ENCODE measurements at regions not wholly inside any gene's neighbourhood (a gene's known extent, or its start where the extent isn't known, plus 50 kb on each side); places are given as distances from the start of the nearest gene placed in this dataset.

GRCh38 chr22:22144858-22145257, 99.7 kb upstream of the VPREB1 start:
- no peak for DNase-seq

- DNase-seq = no peak
These were observed 101.1 kb upstream of the VPREB1 start for GRCh38 chr22:22143448-22143847.

- DNase-seq = no peak
These were observed 101.9 kb upstream of the VPREB1 start for GRCh38 chr22:22142661-22143060.

DNA sequence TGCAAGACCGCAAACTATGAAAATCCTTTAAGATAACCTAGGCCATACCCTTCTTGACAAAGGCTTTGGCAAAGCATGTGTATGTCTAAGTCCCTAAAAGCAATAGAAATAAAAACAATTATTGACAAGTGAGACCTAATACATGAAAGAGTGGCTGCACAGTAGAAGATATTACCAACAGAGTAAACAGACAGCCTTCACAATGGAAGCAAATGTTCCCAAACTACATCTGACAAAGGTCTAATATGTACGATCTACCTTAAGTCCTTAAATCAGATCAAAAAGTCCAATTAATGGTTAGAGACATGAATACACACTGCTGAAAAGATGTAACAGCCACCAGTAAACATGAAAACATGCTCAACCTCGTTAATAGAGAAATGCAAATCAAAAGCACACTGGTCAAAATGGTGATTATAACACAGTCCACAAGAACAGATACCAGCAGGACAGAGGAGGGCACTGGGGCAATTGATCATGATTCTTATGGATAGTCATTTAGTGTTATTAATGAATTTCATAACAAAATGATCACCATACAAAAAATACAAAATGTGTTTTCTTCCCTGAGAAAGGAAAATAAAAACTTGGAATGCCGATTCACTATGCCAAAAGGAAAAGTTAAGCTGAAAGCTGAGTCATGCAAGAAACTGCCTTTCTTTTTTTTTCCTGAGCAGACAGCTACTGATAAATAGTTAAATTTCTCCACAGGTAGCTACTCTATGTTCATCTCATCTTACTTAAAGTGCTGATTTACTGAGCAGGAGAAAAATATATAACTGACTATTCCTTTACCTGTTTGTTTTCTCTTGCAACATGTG, 102.6 kb upstream of the VPREB1 start:
- DNase-seq = no peak

GRCh38 chr22:22141031-22141430, 103.6 kb upstream of the VPREB1 start:
- no peak for DNase-seq

DNA sequence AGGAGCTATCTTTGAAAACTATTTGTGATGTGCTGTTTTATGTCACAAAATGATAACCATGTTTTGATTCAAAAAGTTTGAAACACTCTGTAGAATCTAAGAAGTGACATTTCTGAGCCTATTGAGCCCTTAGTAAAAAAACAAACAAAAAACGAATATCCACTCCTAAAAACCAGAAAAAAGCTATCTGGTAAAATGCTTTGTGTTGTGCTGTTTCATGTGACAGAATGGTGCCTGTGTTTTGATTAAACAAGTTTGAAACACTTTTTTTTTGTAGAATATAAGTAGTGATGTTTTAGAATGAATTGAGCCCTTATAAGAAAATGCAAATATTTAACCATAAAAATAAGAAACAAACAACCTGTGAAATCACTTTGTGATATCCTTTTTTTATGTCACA, 105.2 kb upstream of the VPREB1 start:
- DNase-seq = no peak

DNA sequence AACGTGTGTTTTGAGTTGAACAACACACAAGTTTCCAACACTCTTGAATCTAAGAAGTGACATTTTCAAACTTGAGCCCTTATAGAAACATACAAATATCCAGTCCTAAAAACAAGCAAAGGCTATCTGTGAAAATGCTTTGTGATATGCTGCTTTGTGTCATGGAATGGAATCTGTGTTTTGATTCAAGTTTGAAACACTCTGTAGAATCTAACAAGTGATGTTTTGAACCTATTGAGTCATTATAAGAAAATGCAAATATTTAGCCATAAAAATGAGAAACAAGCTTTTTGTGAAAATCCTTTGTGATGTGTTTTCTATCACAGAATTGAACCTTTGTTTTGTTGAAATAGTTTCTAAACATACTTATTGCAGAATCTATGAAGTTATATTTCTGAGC, 105.7 kb upstream of the VPREB1 start:
- no peak for DNase-seq

DNA sequence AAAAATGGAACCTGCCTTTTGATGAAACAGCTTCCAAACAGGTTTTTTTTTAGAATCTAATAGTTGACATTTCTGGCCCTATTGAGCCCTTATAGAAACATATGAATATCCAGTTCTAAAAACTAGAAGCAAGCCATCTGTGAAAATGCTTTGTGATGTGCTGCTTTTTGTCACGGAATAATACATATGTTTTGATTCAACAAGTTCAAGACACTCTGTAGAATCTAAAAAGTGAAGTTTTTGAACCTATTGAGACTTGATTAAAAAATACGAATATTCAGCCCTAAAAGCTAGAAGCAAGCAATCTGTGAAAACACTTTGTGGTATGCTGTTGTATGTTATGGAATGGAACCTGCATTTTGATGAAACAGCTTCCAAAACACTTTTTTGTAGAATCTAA, 106.7 kb upstream of the VPREB1 start:
- DNase-seq = no peak

GRCh38 chr22:22133910-22134309, 110.7 kb upstream of the VPREB1 start:
- DNase-seq = no peak

- no peak for DNase-seq
These were observed 113.5 kb upstream of the VPREB1 start for GRCh38 chr22:22130953-22131608.

- DNase-seq = no peak
These were observed 115.2 kb upstream of the VPREB1 start for GRCh38 chr22:22129387-22129786.

- DNase-seq = no peak
These were observed 116.1 kb upstream of the VPREB1 start for GRCh38 chr22:22128440-22128839.

DNA sequence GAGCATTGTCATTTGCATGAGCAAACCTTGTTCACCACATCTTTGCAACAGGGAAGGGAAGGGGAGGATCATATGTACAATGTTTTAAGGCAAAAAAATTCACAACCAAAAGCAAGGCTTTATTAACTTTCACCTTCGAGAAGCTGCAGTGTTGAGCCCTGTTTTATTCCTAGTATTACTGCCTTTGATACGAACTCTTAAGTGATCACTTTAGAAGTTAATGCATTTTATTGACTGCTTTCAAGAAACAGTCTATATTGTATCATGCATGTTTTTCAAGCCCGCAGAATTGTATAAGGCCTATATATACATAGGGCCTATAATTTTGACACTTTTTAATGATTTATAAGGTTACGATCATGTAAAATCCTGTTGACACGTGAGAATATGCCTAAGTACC, 117.5 kb upstream of the VPREB1 start:
- DNase-seq = no peak

GRCh38 chr22:22125579-22126468, 118.8 kb upstream of the VPREB1 start:
- DNase-seq = no peak

- DNase-seq = no peak
These were observed 119.5 kb upstream of the VPREB1 start for GRCh38 chr22:22125028-22125578.

DNA sequence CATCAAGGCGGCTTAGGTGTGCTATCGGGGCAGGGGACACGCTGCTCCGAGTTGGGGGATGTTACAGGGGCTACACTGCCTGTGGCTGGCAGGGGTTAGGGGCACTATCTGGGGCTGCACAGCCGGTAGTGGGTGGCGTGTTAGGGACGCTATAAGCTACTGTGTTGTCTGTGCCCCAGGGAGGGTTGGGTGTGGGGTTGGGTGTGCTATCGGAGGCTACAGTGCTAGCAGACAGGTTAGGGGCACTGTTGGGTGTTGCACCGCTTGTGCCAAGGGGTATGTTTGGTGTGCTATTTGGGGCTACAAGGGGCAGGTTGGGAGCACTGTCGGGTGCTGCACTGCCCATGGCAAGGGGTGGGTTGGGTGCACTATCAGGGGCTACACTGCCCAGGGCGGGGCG, 120.2 kb upstream of the VPREB1 start:
- DNase-seq = no peak

DNA sequence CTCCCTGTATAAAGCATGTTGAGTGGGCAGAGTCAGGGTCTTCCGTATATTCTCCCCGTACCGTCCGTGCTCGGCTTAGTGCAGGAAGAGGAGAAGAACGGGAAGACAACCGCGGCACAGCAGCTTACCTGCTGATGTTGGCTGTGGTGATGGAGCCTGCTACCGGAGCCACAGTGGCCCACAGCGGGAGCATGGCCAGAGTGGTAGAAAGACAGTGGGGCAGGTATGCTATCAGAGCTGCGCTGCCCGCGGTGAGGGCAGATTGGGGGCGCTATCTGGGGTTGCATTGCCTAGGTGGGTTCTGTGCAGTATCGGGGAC, 120.7 kb upstream of the VPREB1 start:
- no peak for DNase-seq

GRCh38 chr22:22123118-22123959, 121.2 kb upstream of the VPREB1 start:
- DNase-seq = no peak

DNA sequence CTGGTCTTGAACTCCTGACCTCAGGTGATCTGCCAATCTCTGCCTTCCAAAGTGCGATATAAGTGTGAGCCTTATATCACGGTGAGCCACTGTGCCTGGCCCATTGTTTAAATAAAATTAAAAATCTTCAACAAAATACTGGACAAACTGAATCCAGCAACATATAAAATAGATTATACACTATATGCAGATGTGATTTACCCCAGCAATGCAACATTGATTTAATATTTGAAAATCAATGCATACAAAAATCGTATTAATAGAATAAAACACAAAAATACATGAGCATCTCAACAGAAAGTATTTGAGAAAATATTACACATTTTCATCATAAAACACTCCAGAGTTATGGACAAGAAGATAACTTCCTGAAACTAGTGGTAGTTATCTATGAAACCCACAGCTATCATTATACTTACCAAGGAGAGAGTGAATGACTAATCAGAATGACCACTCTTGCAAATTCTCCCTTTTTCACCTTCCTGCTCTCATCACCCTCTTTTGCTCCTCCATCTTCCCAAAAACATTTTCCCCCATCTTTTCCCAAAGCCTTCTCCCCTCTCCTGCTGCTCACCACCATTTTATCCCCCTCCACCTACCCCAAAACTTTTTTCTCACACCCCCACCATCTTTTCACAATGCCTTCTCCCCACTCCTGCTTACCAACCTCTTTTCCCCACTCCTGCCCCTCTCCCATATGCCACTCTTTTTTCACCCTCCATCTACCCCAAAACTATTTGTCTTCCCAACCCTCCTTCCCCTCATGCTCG, 122.1 kb upstream of the VPREB1 start:
- DNase-seq = no peak

- DNase-seq = no peak
These were observed 123.1 kb upstream of the VPREB1 start for GRCh38 chr22:22121445-22121844.

- DNase-seq = no peak
These were observed 124.4 kb upstream of the VPREB1 start for GRCh38 chr22:22120160-22120559.

- DNase-seq = no peak
These were observed 125.6 kb upstream of the VPREB1 start for GRCh38 chr22:22118987-22119386.

Data from kidney glomerular epithelial cell (primary cell).